Brain microvascular endothelial cell (primary cell): ENCODE measurements at regions not wholly inside any gene's neighbourhood (a gene's known extent, or its start where the extent isn't known, plus 50 kb on each side); places are given as distances from the start of the nearest gene placed in this dataset.

ENCODE experiments used
- DNase-seq: peaks from one replicate; pipeline ENCODE4 v3.0.0-alpha.2; 2020
- H3K27ac ChIP-seq: fragments of 250-450 bp; sonication (Bioruptor Pico); 2 replicates; pipeline ENCODE4 v1.5.1; 2020; ENCODE audit warnings: mild to moderate bottlenecking, moderate library complexity
- H3K27me3 ChIP-seq: fragments of 250-450 bp; sonication (Bioruptor Pico); replicated peaks from 2 replicates; pipeline ENCODE4 v1.5.1; 2020; ENCODE audit warnings: mild to moderate bottlenecking
- H3K36me3 ChIP-seq: fragments of 250-450 bp; sonication (Bioruptor Pico); replicated peaks from 2 replicates; pipeline ENCODE4 v1.5.1; 2020; ENCODE audit warnings: mild to moderate bottlenecking
- H3K4me3 ChIP-seq: 2 replicates; pipeline ENCODE4 v1.5.1; 2011; ENCODE audit warnings: low read depth, mild to moderate bottlenecking, control low read depth, low read length, moderate library complexity
- in situ Hi-C: cut with HindIII; loops from 2 replicates; pipeline ENCODE4 v1.10.0; 2017; ENCODE audit warnings: low sequenced_read_pairs, low pct_ligation_motif_present
- TF ChIP-seq, protein P1 (sequence below): IDR thresholded peaks from 2 replicates; pipeline ENCODE4 v1.5.1; 2011; ENCODE audit warnings: low read depth, mild to moderate bottlenecking, moderate library complexity, low read length, control low read depth, inconsistent platforms; ENCODE audit errors: missing control alignments

DNA sequence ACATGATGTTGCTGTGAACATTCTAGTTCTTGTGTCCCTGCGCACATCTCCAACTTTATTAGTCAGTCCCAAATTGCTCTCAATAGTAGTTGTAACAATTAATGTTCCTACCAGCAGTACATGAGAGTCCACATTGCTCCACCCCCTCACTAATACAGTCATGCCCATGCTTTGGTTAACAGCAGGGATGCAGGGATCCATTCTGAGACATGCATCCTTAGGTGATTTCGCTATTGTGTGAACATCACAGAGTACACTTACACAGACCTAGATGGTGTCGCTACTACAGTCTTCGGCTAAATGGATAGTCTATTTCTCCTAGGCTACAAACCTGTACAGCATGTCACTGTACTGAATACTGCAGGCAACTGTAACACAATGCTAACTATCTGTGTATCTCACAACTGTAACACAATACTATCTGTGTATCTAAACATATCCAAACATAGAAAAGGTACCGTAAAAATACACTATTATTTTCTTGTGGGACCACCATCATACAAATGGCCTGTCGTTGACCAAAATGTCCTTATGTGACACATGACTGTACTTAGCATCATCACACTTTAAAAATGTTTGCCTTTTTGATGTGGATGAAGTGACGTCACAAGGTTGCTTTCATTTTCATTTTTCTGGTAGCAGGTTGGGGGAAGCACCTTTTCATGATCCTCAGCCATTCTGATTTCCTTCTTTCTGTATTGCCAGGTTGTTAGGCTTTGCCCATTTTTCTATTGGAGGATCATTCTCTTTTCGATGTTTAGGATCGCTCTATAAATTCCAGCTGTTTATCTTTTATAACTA is 82.9 kb upstream of the RNF152 start:
- Histone ChIP-seq H3K27me3 (no peaks in the 10 kb centered on the region), H3K4me3 (no peak overlapping the region), H3K36me3 (no peaks in the 10 kb centered on the region), H3K27ac (no peak overlapping the region)
- in situ Hi-C loops, result no loop called here
- TF ChIP-seq, protein P1, sequence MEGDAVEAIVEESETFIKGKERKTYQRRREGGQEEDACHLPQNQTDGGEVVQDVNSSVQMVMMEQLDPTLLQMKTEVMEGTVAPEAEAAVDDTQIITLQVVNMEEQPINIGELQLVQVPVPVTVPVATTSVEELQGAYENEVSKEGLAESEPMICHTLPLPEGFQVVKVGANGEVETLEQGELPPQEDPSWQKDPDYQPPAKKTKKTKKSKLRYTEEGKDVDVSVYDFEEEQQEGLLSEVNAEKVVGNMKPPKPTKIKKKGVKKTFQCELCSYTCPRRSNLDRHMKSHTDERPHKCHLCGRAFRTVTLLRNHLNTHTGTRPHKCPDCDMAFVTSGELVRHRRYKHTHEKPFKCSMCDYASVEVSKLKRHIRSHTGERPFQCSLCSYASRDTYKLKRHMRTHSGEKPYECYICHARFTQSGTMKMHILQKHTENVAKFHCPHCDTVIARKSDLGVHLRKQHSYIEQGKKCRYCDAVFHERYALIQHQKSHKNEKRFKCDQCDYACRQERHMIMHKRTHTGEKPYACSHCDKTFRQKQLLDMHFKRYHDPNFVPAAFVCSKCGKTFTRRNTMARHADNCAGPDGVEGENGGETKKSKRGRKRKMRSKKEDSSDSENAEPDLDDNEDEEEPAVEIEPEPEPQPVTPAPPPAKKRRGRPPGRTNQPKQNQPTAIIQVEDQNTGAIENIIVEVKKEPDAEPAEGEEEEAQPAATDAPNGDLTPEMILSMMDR, result no peak
- no peak for DNase-seq

DNA sequence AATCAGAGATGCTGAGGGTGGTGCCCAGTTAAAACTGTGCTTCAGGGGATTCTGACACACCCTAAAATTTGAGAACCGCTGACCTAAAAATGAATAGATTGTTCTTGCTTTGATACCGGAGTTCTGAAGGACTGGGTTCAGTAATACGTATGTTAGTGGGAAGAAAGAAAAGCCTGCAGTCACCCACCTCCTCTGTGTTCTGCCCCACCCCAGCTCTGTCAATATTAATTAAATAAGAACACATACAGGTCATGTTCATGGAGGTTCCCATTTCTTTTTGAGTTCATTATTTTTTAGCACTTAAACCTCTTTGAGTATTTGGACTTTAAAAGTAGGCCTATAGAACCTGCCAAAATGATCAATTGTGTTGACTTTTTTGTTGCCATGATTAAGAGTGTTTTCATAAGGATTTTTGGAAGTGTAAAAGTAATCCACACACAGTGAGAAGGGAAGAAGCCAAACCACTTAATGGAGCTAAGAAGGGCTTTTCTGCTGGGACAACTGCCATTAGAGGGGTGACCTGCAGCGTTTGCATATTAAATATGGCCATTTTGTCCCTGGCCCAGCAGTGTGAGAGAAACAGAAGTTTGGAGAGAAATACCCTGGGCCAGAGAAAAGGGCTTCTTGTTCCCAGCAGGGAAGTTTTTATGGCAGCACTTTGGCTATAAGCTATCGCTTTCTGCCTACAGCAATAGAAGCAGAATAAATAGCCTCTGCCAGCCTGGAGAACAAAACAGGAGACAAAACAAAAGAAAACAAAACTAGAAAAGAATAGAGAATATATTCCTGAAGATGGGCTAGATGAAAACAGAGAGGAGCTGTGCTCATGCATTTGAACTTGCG is 80.7 kb upstream of the RNF152 start:
- no peak for DNase-seq
- no peaks in the 10 kb centered on the region for H3K27me3 ChIP-seq
- H3K4me3 ChIP-seq, result no peak overlapping the region
- TF ChIP-seq, protein P1, result no peak
- in situ Hi-C loops, result no loop called here
- H3K36me3 ChIP-seq, result no peaks in the 10 kb centered on the region
- no peak overlapping the region for H3K27ac ChIP-seq

DNA sequence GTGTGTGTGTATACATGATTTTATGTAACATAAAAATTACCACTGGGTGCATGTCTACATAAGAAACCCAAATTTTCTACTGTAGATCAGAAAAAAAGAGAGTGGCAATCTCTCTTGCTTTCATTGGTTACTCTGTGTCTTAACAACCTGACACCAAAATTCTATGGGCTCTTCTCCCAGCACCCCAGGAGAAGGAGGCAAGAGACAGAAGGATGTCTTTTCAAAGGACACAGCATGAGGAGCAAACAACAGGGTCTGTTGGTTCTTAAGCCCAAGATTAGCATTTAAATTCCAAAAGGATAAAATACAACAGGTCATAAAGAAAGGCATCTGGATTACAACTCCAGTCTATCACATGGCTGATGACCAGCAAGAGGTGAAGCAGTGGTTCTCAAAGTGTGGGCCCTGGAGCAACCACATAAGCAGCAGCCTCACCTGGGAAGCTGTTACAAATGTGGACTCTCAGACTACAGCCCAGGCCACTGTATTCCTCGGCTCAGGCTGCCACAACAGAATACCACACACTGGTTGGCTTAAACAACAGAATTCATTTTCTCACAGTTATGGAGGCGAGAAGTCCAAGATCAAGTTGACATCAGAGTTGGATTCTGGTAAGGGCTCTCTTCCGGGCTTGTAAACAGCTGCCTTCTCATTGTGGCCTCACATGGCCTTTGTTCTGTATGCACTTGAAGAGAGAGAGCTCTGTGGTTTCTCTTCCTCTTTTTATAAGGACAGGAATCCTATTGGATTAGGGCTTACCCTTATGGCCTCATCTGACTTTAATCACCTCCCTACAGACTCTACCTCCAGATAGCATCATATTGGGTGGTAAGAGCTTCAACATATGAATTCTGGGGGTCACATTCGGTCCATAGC is 79.8 kb upstream of the RNF152 start:
- in situ Hi-C loops, result no loop called here
- no peak overlapping the region for H3K27ac ChIP-seq
- no peak for DNase-seq
- TF ChIP-seq, protein P1, result no peak
- H3K27me3 ChIP-seq, result no peaks in the 10 kb centered on the region
- H3K4me3 ChIP-seq, result no peak overlapping the region
- no peaks in the 10 kb centered on the region for H3K36me3 ChIP-seq

DNA sequence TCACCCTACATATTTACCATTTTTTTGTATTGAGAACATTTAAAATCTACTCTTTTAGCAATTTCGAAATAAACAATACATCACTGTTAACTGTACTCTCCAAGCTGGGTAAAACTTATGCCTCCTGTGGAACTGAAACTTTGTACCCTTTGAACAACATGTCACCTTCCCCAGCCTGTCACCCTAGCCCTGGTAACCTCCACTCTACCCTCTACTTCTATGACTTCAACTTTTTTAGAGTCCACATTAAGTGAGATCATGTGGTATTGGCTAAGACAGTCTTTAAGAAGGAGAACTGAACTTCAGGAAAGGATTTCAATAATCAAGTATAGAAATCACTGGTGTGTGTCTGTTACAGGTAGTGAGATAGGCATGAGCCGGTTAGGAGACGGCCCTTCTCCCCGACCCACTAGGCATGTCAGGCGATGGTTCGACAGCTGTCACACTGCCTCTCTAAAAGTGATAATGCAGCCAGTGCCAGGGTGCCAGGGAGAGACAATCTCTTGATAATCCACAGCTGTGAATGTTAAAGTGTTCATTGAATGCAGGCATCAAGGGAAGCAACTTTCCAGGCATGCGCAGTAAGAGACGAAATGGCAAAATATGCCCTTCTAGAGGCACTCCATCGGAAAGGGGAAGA is 74.6 kb upstream of the RNF152 start:
- no peak overlapping the region for H3K27ac ChIP-seq
- TF ChIP-seq, protein P1, result no peak
- in situ Hi-C loops, result no loop called here
- H3K27me3 ChIP-seq, result no peaks in the 10 kb centered on the region
- no peak for DNase-seq
- H3K4me3 ChIP-seq, result no peak overlapping the region
- no peaks in the 10 kb centered on the region for H3K36me3 ChIP-seq

DNA sequence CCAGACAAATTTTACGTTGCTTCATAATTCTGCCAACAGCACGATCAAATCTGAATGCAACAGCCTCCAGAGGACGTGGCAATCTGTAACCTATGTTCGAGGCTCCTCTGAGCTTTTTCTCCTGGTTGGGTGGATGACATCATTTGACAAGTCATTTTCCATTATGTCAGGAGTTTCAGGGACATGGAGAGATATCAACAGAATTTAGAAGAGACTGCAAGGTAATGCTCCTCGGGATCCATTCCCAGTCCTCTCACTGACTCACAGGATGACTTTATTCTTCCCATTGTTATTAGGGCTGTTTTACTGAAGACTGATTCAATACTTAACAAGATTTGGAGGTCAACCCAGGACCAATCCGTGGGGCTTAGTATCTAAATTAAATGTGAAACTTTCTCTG is 72.5 kb upstream of the RNF152 start:
- no peak for DNase-seq
- Histone ChIP-seq H3K36me3 (no peaks in the 10 kb centered on the region), H3K4me3 (no peak overlapping the region), H3K27me3 (no peaks in the 10 kb centered on the region), H3K27ac (no peak overlapping the region)
- TF ChIP-seq, protein P1, result no peak
- in situ Hi-C loops, result no loop called here
